Esophagus squamous epithelium (tissue), 4 donors: ENCODE measurements at regions not wholly inside any gene's neighbourhood (a gene's known extent, or its start where the extent isn't known, plus 50 kb on each side); places are given as distances from the start of the nearest gene placed in this dataset.

Experiments used
- POLR2A ChIP-seq, 4 donors: fragments of 450-650 bp; IDR thresholded peaks; one replicate each; pipeline ENCODE4 v1.6.1; 2017; ENCODE audit warnings: antibody characterized with exemption in 4 of 4, mild to moderate bottlenecking in 4 of 4, moderate library complexity in 3 of 4
- TF ChIP-seq, protein P1 (sequence below), 6 experiments: fragments of 450-650 bp in 4 of 6; fragments of 200-600 bp in 2 of 6; sonication (generic) in 2 of 6; IDR thresholded peaks; one replicate each; pipeline ENCODE4 v1.5.1; 2016 to 2019; ENCODE audit warnings: antibody characterized with exemption in 6 of 6, mild to moderate bottlenecking in 4 of 6, moderate library complexity in 4 of 6

DNA sequence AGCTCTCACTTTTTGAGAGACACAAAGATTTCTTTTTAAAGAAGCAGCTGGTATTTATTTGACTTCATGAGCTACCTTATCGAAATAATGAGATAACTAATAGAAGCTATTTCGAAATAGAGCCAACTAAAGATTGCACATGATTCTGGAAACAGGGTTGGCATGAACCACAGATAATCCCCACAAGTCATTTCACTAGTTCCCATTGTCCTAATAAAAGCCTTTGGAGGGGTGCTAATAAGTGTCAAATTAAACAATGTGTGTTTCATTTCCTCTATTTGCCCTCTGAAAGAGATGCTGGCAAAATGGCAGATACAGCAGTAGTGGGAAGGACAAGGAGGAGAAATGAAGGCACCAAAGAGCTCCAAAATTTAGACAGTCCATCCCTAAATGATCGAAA is 78.6 kb upstream of the RIPOR2 start:
- TF ChIP-seq, protein P1, sequence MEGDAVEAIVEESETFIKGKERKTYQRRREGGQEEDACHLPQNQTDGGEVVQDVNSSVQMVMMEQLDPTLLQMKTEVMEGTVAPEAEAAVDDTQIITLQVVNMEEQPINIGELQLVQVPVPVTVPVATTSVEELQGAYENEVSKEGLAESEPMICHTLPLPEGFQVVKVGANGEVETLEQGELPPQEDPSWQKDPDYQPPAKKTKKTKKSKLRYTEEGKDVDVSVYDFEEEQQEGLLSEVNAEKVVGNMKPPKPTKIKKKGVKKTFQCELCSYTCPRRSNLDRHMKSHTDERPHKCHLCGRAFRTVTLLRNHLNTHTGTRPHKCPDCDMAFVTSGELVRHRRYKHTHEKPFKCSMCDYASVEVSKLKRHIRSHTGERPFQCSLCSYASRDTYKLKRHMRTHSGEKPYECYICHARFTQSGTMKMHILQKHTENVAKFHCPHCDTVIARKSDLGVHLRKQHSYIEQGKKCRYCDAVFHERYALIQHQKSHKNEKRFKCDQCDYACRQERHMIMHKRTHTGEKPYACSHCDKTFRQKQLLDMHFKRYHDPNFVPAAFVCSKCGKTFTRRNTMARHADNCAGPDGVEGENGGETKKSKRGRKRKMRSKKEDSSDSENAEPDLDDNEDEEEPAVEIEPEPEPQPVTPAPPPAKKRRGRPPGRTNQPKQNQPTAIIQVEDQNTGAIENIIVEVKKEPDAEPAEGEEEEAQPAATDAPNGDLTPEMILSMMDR (IDR thresholded peaks at IDR 0.05): no peak
- no peak for TF ChIP-seq POLR2A (IDR thresholded peaks at IDR 0.05)
